ENCODE measurements at regions not wholly inside any gene's neighbourhood (a gene's known extent, or its start where the extent isn't known, plus 50 kb on each side); places are given as distances from the start of the nearest gene placed in this dataset.

GRCh38 chr1:57492586-57493226, 68.8 kb upstream of the DAB1 start:
- no peak for DNase-seq (ENCODE audit: low read depth)

- DNase-seq (ENCODE audit: low read depth), result no peak
Observed at GRCh38 chr1:57489358-57490036, 65.6 kb upstream of the DAB1 start.

GRCh38 chr1:57485643-57486042, 61.8 kb upstream of the DAB1 start:
- DNase-seq (ENCODE audit: low read depth), result no peak

- no peak for DNase-seq (ENCODE audit: low read depth)
Observed at GRCh38 chr1:57483954-57484353, 60.1 kb upstream of the DAB1 start.

GRCh38 chr1:57479471-57479870, 55.6 kb upstream of the DAB1 start:
- no peak for DNase-seq (ENCODE audit: low read depth)

GRCh38 chr1:57475366-57475765, 51.5 kb upstream of the DAB1 start:
- no peak for DNase-seq (ENCODE audit: low read depth)

GRCh38 chr1:57474137-57474750, 50.4 kb upstream of the DAB1 start:
- DNase-seq (ENCODE audit: low read depth), result no peak

Data from activated T-cell treated with anti-CD3 and anti-CD28 coated beads for 48 hours (primary cell).